ENCODE measurements at regions not wholly inside any gene's neighbourhood (a gene's known extent, or its start where the extent isn't known, plus 50 kb on each side); places are given as distances from the start of the nearest gene placed in this dataset.

DNA sequence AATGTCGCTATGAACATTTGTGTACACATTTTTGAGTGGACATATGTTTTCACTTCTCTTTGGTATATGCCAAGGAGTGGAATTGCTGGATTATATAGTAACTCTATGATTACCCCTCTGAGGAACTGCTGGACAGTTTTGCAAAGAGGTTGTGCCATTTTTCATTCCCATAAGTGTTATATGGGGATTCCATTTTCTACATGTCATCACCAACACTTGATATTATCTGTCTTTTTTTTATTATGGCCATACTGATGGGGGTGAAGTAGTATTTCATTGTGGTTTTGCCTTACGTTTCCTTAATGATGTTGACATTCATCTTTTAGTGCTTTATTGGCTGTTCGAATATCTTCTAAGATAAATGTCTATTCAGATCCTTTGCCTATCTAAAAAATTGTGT is 171.8 kb upstream of the LAMA2 start (continued):
- TF ChIP-seq, protein P1, sequence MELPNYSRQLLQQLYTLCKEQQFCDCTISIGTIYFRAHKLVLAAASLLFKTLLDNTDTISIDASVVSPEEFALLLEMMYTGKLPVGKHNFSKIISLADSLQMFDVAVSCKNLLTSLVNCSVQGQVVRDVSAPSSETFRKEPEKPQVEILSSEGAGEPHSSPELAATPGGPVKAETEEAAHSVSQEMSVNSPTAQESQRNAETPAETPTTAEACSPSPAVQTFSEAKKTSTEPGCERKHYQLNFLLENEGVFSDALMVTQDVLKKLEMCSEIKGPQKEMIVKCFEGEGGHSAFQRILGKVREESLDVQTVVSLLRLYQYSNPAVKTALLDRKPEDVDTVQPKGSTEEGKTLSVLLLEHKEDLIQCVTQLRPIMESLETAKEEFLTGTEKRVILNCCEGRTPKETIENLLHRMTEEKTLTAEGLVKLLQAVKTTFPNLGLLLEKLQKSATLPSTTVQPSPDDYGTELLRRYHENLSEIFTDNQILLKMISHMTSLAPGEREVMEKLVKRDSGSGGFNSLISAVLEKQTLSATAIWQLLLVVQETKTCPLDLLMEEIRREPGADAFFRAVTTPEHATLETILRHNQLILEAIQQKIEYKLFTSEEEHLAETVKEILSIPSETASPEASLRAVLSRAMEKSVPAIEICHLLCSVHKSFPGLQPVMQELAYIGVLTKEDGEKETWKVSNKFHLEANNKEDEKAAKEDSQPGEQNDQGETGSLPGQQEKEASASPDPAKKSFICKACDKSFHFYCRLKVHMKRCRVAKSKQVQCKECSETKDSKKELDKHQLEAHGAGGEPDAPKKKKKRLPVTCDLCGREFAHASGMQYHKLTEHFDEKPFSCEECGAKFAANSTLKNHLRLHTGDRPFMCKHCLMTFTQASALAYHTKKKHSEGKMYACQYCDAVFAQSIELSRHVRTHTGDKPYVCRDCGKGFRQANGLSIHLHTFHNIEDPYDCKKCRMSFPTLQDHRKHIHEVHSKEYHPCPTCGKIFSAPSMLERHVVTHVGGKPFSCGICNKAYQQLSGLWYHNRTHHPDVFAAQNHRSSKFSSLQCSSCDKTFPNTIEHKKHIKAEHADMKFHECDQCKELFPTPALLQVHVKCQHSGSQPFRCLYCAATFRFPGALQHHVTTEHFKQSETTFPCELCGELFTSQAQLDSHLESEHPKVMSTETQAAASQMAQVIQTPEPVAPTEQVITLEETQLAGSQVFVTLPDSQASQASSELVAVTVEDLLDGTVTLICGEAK (IDR thresholded peaks at IDR 0.05; ENCODE audit: borderline replicate concordance), result no peak
- no peak for TF ChIP-seq SUZ12 (IDR thresholded peaks at IDR 0.05; ENCODE audit: unreplicated experiment)
- TF ChIP-seq, protein P2, sequence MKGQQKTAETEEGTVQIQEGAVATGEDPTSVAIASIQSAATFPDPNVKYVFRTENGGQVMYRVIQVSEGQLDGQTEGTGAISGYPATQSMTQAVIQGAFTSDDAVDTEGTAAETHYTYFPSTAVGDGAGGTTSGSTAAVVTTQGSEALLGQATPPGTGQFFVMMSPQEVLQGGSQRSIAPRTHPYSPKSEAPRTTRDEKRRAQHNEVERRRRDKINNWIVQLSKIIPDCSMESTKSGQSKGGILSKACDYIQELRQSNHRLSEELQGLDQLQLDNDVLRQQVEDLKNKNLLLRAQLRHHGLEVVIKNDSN (IDR thresholded peaks at IDR 0.05; ENCODE audit: borderline replicate concordance, extremely low read length, insufficient read depth, low read depth, low read length), result no peak

DNA sequence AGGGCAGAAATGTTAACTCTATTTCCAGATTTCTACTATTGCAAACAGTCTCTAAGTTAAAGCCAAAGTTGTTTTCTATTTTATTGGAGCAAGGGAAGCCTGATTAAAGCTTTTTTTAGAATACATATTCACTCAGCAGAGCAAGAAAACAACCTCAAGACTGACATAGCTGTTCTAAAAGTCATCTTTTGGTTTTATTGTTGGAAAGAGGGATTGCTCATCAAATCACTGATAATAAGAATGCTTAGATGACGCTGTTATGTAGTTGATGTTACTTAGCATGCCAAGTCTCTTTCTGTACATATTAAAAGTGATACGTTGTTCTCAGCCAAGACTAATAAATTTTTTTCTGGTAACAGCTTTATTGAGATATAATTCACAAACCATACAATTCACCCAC is 172.6 kb upstream of the LAMA2 start:
- no peak for FAIRE-seq
- no peaks in the 10 kb centered on the region for H4K20me1 ChIP-seq (ENCODE audit: control insufficient read depth, insufficient read depth)
- BruUV-seq (replicated peaks), result no TSS peak

More for the DNA sequence above, 172.6 kb upstream of the LAMA2 start:
- Histone ChIP-seq H2AFZ (ENCODE audit: control insufficient read depth, low read depth, low read length) (no peak overlapping the region), H3K27me3 (replicated peaks in 1 of 2; ENCODE audit: control insufficient read depth in 2 of 2, insufficient read depth in 2 of 2, low read length in 1 of 2) (no peaks in the 10 kb centered on the region), H3K27ac (ENCODE audit: control insufficient read depth, insufficient read depth) (no peak overlapping the region), H3K79me2 (ENCODE audit: control insufficient read depth, insufficient read depth, low read length) (no peaks in the 10 kb centered on the region), H3K4me2 (ENCODE audit: control insufficient read depth, insufficient read depth) (no peak overlapping the region), H3K4me3 (no peak overlapping the region), H3K9me3 (replicated peaks; ENCODE audit: control insufficient read depth, insufficient read depth, low read length) (no peaks in the 10 kb centered on the region), H3K9ac (ENCODE audit: control insufficient read depth, insufficient read depth, low read length) (no peak overlapping the region), H3K36me3 (ENCODE audit: control insufficient read depth in 2 of 2, insufficient read depth in 2 of 2, low read length in 1 of 2) (no peaks in the 10 kb centered on the region), H3K4me1 (ENCODE audit: control insufficient read depth, insufficient read depth, low read length) (no peaks in the 10 kb centered on the region)
- DNase-seq (ENCODE audit: low read depth, low spot score) (no peak), ATAC-seq (no peak)
- CTCF ChIA-PET, result no interaction called here
- in situ Hi-C loops (cut with MboI), result no loop called here
- RAD21 ChIA-PET (ENCODE audit: unreplicated experiment), result interaction anchor here (1.2 kb wide), 1 partner anchor 21 kb away, joined by 3 read pairs; no protein-coding TSS in a partner anchor
- intact Hi-C loops (cut with micrococcal nuclease; ENCODE audit: unreplicated experiment), result no loop called here
- WGBS (ENCODE audit: insufficient coverage, insufficient replicate concordance, low lambda C conversion rate, missing lambda C conversion rate), result 4% methylated on average over 2 of the region's 2 CpGs
- POLR2A ChIA-PET, result no interaction called here
- no peak for TF ChIP-seq FOXM1 (IDR thresholded peaks at IDR 0.05; ENCODE audit: low read depth, low read length)
- no peak for TF ChIP-seq NRF1 (conservative IDR thresholded peaks at IDR 0.05; ENCODE audit: low read depth, low read length)
- TF ChIP-seq POU2F2 (IDR thresholded peaks at IDR 0.05; ENCODE audit: borderline replicate concordance, low read depth, low read length), result no peak
- TF ChIP-seq CREM (IDR thresholded peaks at IDR 0.05; ENCODE audit: low read depth), result no peak
- TF ChIP-seq, protein P3, sequence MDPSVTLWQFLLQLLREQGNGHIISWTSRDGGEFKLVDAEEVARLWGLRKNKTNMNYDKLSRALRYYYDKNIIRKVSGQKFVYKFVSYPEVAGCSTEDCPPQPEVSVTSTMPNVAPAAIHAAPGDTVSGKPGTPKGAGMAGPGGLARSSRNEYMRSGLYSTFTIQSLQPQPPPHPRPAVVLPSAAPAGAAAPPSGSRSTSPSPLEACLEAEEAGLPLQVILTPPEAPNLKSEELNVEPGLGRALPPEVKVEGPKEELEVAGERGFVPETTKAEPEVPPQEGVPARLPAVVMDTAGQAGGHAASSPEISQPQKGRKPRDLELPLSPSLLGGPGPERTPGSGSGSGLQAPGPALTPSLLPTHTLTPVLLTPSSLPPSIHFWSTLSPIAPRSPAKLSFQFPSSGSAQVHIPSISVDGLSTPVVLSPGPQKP (IDR thresholded peaks at IDR 0.05; ENCODE audit: low read depth, low read length), result no peak
- no peak for TF ChIP-seq CBX3 (IDR thresholded peaks at IDR 0.05; ENCODE audit: borderline replicate concordance, low read depth)
- TF ChIP-seq YY1 (IDR thresholded peaks at IDR 0.05; ENCODE audit: low read depth, low read length), result no peak
- no peak for TF ChIP-seq ETV6 (conservative IDR thresholded peaks at IDR 0.05 in 1 of 2, IDR thresholded peaks at IDR 0.05 in 1 of 2; ENCODE audit: borderline replicate concordance in 1 of 2, low read depth in 1 of 2)
- TF ChIP-seq CREB1 (IDR thresholded peaks at IDR 0.05; ENCODE audit: low read depth), result no peak
- TF ChIP-seq GATAD2B (conservative IDR thresholded peaks at IDR 0.05; ENCODE audit: low read depth), result no peak
- SMC1A ChIA-PET (ENCODE audit: uncharacterized antibody, unreplicated experiment), result interaction anchor here (0.6 to 0.8 kb wide), 3 partner anchors 15 to 611 kb away, joined by 3 to 4 read pairs (median 3); no protein-coding TSS in a partner anchor

Data from GM12878 (cell line).